GM23338 (cell line): ENCODE measurements at regions not wholly inside any gene's neighbourhood (a gene's known extent, or its start where the extent isn't known, plus 50 kb on each side); places are given as distances from the start of the nearest gene placed in this dataset.

Experiments
- ATAC-seq: fragments of 200-7000 bp; cut with Tn5 transposase; 3 replicates; pipeline ENCODE4 v1.9.1; 2020
- DNase-seq: peaks from one replicate; pipeline ENCODE4 v3.0.0-alpha.2; 2015; ENCODE audit warnings: low spot score
- H2AFZ ChIP-seq: fragments of 200-600 bp; sonication (generic); 2 replicates; pipeline ENCODE4 v1.8.0; 2016; ENCODE audit warnings: antibody characterized with exemption, mild to moderate bottlenecking, moderate library complexity
- H3F3A ChIP-seq: fragments of 200-600 bp; sonication (generic); replicated peaks from 2 replicates; pipeline ENCODE4 v1.8.0; 2017; ENCODE audit warnings: antibody characterized with exemption, mixed run types, low read depth
- H3K27ac ChIP-seq: fragments of 200-600 bp; sonication (generic); 2 replicates; pipeline ENCODE4 v1.6.1; 2016; ENCODE audit warnings: low read depth
- H3K27me3 ChIP-seq: fragments of 200-600 bp; sonication (generic); 2 replicates; pipeline ENCODE4 v1.8.0; 2016; ENCODE audit warnings: mild to moderate bottlenecking, mixed run types, moderate library complexity; ENCODE audit not compliant: insufficient read depth
- H3K36me3 ChIP-seq: fragments of 200-600 bp; sonication (generic); 2 replicates; pipeline ENCODE4 v1.8.0; 2016; ENCODE audit warnings: mild to moderate bottlenecking; ENCODE audit not compliant: insufficient read depth
- H3K4me1 ChIP-seq: fragments of 200-600 bp; sonication (generic); 2 replicates; pipeline ENCODE4 v1.8.0; 2016; ENCODE audit warnings: mild to moderate bottlenecking, moderate library complexity; ENCODE audit not compliant: insufficient read depth
- H3K4me2 ChIP-seq: fragments of 200-600 bp; sonication (generic); 2 replicates; pipeline ENCODE4 v1.7.1; 2017; ENCODE audit warnings: mixed run types
- H3K4me3 ChIP-seq: fragments of 200-600 bp; sonication (generic); 2 replicates; pipeline ENCODE4 v1.6.1; 2016; ENCODE audit warnings: mixed run types
- H3K79me2 ChIP-seq: fragments of 200-600 bp; sonication (generic); replicated peaks from 2 replicates; pipeline ENCODE4 v1.8.0; 2017; ENCODE audit warnings: mild to moderate bottlenecking; ENCODE audit not compliant: insufficient read depth
- H3K9me2 ChIP-seq: fragments of 200-600 bp; sonication (generic); 2 replicates; pipeline ENCODE4 v1.8.0; 2017; ENCODE audit not compliant: insufficient read depth
- H4K20me1 ChIP-seq: fragments of 200-600 bp; sonication (generic); replicated peaks from 2 replicates; pipeline ENCODE4 v1.8.0; 2017; ENCODE audit warnings: mild to moderate bottlenecking; ENCODE audit not compliant: insufficient read depth
- H3K27ac Mint-ChIP-seq: 2 replicates; pipeline ENCODE4 v1.8.0; 2020; ENCODE audit warnings: inconsistent platforms, mild to moderate bottlenecking, moderate library complexity, mixed read lengths
- H3K27me3 Mint-ChIP-seq: 3 replicates; pipeline ENCODE4 v1.8.0; 2022; ENCODE audit warnings: low read depth, mild to moderate bottlenecking, moderate library complexity, mixed read lengths, inconsistent platforms; ENCODE audit not compliant: insufficient read depth, poor library complexity
- H3K36me3 Mint-ChIP-seq: 3 replicates; pipeline ENCODE4 v1.8.0; 2021; ENCODE audit warnings: low read depth, mild to moderate bottlenecking, inconsistent platforms, moderate library complexity, mixed read lengths
- H3K4me1 Mint-ChIP-seq: 3 replicates; pipeline ENCODE4 v1.8.0; 2020; ENCODE audit warnings: mild to moderate bottlenecking, inconsistent platforms, mixed read lengths
- H3K4me3 Mint-ChIP-seq: 3 replicates; pipeline ENCODE4 v1.8.0; 2021; ENCODE audit warnings: moderate library complexity, mild to moderate bottlenecking, inconsistent platforms, mixed read lengths
- H3K9me3 Mint-ChIP-seq: 3 replicates; pipeline ENCODE4 v1.8.0; 2020; ENCODE audit warnings: moderate library complexity, mild to moderate bottlenecking, inconsistent platforms, mixed read lengths
- CREB1 ChIP-seq: fragments of 250-450 bp; sonication (Bioruptor Pico); IDR thresholded peaks from 2 replicates; pipeline ENCODE4 v1.5.0; 2020; ENCODE audit warnings: low read depth, mild to moderate bottlenecking, moderate library complexity
- EZH2 ChIP-seq: fragments of 200-600 bp; sonication (generic); IDR thresholded peaks from one replicate; pipeline ENCODE4 v1.8.0; 2017; ENCODE audit warnings: antibody characterized with exemption, mild to moderate bottlenecking, low read depth; ENCODE audit not compliant: unreplicated experiment
- EZH2phosphoT487 ChIP-seq: fragments of 200-600 bp; sonication (generic); IDR thresholded peaks from one replicate; pipeline ENCODE4 v1.8.1; 2018; ENCODE audit warnings: antibody characterized with exemption; ENCODE audit not compliant: unreplicated experiment
- JUNB ChIP-seq: IDR thresholded peaks from one replicate; pipeline ENCODE4 v1.6.1; 2016; ENCODE audit warnings: antibody characterized with exemption; ENCODE audit not compliant: unreplicated experiment
- NANOG ChIP-seq: IDR thresholded peaks from 2 replicates; pipeline ENCODE4 v1.6.1; 2016; ENCODE audit warnings: antibody characterized with exemption, borderline replicate concordance
- POLR2AphosphoS5 ChIP-seq: IDR thresholded peaks from 2 replicates; pipeline ENCODE4 v1.6.1; 2016; ENCODE audit warnings: antibody characterized with exemption, low read depth
- REST ChIP-seq: IDR thresholded peaks from one replicate; pipeline ENCODE4 v1.6.1; 2018; ENCODE audit warnings: antibody characterized with exemption; ENCODE audit not compliant: unreplicated experiment
- STAT1 ChIP-seq: IDR thresholded peaks from one replicate; pipeline ENCODE4 v1.6.1; 2016; ENCODE audit warnings: antibody characterized with exemption; ENCODE audit not compliant: unreplicated experiment
- ZNF114 ChIP-seq: fragments of 250-450 bp; sonication (Bioruptor Pico); IDR thresholded peaks from 2 replicates; pipeline ENCODE4 v1.5.0; 2020; ENCODE audit warnings: mild to moderate bottlenecking, moderate library complexity
- ZNF331 ChIP-seq: fragments of 250-450 bp; sonication (Bioruptor Pico); IDR thresholded peaks from 2 replicates; pipeline ENCODE4 v1.5.0; 2020; ENCODE audit warnings: low read depth, mild to moderate bottlenecking, moderate library complexity
- TF ChIP-seq, protein P1 (sequence below), 2 experiments: fragments of 200-600 bp in 1 of 2; sonication (generic) in 1 of 2; conservative IDR thresholded peaks; 2 replicates each; pipeline versions ENCODE4 v1.5.1 to v1.6.1; 2016 to 2017; ENCODE audit warnings: antibody characterized with exemption in 2 of 2, low read depth in 2 of 2, mild to moderate bottlenecking in 2 of 2, moderate library complexity in 1 of 2
- TF ChIP-seq, protein P2 (sequence below): IDR thresholded peaks from 2 replicates; pipeline ENCODE4 v1.6.1; 2016; ENCODE audit warnings: antibody characterized with exemption
- TF ChIP-seq, protein P3 (sequence below): fragments of 250-450 bp; sonication (Bioruptor Pico); IDR thresholded peaks from 2 replicates; pipeline ENCODE4 v1.5.0; 2020; ENCODE audit warnings: mild to moderate bottlenecking, moderate library complexity

DNA sequence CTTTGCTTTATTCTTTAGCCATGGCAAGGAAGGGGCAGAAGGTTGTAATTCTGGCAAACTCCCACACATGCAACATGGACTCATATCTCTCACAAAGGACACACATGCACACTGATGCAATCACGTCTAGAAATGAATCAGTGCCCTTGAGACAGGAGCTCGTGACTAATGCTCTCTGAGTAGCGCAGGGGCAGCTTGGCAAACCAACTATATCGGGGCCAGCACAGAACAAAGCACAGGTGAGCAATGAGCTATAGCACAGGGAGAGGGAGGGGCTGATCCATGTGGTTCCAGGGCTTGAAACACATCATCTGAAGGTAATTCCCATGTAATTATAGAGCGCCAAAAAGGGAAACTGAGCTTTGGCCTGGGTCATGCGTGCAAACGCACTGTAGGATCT, 165.2 kb upstream of the KLF7 start:
- Histone ChIP-seq H3K4me2 (no peak overlapping the region), H3K79me2 (no peaks in the 10 kb centered on the region), H3K4me1 (peaks cover 14% of the 10 kb centered on the region), H2AFZ (peak overlapping the region; percentile 19; the same call in 1 of the 2 replicates), H3K27ac (no peak overlapping the region), H3K9me2 (0 out of 2 replicates have a peak, but pooled peaks cover 5% of the 10 kb centered on the region), H3K27me3 (no peaks in the 10 kb centered on the region), H4K20me1 (no peaks in the 10 kb centered on the region), H3K36me3 (no peaks in the 10 kb centered on the region), H3K4me3 (no peak overlapping the region), H3F3A (peaks cover 5% of the 10 kb centered on the region)
- H3K27me3 Mint-ChIP-seq: peaks cover 8% of the 10 kb centered on the region
- peak overlapping the region; percentile 61 for H3K27ac Mint-ChIP-seq
- no peak overlapping the region for H3K4me3 Mint-ChIP-seq
- peaks cover 44% of the 10 kb centered on the region for H3K4me1 Mint-ChIP-seq
- ATAC-seq: no peak
- no peaks in the 10 kb centered on the region for H3K9me3 Mint-ChIP-seq
- TF ChIP-seq EZH2 (no peak), ZNF114 (no peak), ZNF331 (CRISPR knock-in tag) (no peak), JUNB (no peak), CREB1 (CRISPR knock-in tag) (no peak), EZH2phosphoT487 (no peak), NANOG (no peak), POLR2AphosphoS5 (no peak), REST (no peak), STAT1 (no peak)
- TF ChIP-seq, protein P1, sequence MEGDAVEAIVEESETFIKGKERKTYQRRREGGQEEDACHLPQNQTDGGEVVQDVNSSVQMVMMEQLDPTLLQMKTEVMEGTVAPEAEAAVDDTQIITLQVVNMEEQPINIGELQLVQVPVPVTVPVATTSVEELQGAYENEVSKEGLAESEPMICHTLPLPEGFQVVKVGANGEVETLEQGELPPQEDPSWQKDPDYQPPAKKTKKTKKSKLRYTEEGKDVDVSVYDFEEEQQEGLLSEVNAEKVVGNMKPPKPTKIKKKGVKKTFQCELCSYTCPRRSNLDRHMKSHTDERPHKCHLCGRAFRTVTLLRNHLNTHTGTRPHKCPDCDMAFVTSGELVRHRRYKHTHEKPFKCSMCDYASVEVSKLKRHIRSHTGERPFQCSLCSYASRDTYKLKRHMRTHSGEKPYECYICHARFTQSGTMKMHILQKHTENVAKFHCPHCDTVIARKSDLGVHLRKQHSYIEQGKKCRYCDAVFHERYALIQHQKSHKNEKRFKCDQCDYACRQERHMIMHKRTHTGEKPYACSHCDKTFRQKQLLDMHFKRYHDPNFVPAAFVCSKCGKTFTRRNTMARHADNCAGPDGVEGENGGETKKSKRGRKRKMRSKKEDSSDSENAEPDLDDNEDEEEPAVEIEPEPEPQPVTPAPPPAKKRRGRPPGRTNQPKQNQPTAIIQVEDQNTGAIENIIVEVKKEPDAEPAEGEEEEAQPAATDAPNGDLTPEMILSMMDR (conservative IDR thresholded peaks at IDR 0.05; ENCODE audit: low read depth in 2 of 2): no peak
- TF ChIP-seq, protein P2, sequence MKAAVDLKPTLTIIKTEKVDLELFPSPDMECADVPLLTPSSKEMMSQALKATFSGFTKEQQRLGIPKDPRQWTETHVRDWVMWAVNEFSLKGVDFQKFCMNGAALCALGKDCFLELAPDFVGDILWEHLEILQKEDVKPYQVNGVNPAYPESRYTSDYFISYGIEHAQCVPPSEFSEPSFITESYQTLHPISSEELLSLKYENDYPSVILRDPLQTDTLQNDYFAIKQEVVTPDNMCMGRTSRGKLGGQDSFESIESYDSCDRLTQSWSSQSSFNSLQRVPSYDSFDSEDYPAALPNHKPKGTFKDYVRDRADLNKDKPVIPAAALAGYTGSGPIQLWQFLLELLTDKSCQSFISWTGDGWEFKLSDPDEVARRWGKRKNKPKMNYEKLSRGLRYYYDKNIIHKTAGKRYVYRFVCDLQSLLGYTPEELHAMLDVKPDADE: no peak
- TF ChIP-seq, protein P3, sequence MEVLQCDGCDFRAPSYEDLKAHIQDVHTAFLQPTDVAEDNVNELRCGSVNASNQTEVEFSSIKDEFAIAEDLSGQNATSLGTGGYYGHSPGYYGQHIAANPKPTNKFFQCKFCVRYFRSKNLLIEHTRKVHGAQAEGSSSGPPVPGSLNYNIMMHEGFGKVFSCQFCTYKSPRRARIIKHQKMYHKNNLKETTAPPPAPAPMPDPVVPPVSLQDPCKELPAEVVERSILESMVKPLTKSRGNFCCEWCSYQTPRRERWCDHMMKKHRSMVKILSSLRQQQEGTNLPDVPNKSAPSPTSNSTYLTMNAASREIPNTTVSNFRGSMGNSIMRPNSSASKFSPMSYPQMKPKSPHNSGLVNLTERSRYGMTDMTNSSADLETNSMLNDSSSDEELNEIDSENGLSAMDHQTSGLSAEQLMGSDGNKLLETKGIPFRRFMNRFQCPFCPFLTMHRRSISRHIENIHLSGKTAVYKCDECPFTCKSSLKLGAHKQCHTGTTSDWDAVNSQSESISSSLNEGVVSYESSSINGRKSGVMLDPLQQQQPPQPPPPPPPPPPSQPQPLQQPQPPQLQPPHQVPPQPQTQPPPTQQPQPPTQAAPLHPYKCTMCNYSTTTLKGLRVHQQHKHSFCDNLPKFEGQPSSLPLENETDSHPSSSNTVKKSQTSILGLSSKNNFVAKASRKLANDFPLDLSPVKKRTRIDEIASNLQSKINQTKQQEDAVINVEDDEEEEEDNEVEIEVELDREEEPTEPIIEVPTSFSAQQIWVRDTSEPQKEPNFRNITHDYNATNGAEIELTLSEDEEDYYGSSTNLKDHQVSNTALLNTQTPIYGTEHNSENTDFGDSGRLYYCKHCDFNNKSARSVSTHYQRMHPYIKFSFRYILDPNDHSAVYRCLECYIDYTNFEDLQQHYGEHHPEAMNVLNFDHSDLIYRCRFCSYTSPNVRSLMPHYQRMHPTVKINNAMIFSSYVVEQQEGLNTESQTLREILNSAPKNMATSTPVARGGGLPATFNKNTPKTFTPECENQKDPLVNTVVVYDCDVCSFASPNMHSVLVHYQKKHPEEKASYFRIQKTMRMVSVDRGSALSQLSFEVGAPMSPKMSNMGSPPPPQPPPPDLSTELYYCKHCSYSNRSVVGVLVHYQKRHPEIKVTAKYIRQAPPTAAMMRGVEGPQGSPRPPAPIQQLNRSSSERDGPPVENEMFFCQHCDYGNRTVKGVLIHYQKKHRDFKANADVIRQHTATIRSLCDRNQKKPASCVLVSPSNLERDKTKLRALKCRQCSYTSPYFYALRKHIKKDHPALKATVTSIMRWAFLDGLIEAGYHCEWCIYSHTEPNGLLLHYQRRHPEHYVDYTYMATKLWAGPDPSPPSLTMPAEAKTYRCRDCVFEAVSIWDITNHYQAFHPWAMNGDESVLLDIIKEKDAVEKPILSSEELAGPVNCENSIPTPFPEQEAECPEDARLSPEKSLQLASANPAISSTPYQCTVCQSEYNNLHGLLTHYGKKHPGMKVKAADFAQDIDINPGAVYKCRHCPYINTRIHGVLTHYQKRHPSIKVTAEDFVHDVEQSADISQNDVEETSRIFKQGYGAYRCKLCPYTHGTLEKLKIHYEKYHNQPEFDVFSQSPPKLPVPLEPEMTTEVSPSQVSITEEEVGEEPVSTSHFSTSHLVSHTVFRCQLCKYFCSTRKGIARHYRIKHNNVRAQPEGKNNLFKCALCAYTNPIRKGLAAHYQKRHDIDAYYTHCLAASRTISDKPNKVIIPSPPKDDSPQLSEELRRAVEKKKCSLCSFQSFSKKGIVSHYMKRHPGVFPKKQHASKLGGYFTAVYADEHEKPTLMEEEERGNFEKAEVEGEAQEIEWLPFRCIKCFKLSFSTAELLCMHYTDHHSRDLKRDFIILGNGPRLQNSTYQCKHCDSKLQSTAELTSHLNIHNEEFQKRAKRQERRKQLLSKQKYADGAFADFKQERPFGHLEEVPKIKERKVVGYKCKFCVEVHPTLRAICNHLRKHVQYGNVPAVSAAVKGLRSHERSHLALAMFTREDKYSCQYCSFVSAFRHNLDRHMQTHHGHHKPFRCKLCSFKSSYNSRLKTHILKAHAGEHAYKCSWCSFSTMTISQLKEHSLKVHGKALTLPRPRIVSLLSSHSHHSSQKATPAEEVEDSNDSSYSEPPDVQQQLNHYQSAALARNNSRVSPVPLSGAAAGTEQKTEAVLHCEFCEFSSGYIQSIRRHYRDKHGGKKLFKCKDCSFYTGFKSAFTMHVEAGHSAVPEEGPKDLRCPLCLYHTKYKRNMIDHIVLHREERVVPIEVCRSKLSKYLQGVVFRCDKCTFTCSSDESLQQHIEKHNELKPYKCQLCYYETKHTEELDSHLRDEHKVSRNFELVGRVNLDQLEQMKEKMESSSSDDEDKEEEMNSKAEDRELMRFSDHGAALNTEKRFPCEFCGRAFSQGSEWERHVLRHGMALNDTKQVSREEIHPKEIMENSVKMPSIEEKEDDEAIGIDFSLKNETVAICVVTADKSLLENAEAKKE (CRISPR knock-in tag): no peak
- DNase-seq: no peak
- no peaks in the 10 kb centered on the region for H3K36me3 Mint-ChIP-seq
